HepG2 (cell line): ENCODE measurements at regions not wholly inside any gene's neighbourhood (a gene's known extent, or its start where the extent isn't known, plus 50 kb on each side); places are given as distances from the start of the nearest gene placed in this dataset.

Experiments
- ATAC-seq: fragments of 200-7000 bp; cut with Tn5 transposase; 3 replicates; pipeline ENCODE4 v1.9.1; 2020; ENCODE audit warnings: mild to moderate bottlenecking, moderate library complexity
- BruUV-seq: library from RNA; stranded (reverse); fragments of 400-500 nt; replicated peaks from 2 replicates; lab custom pipeline; 2021; lab: Mats Ljungman, UMichigan
- CTCF ChIA-PET: fragments of 300-600 bp; formaldehyde crosslinking; extraction: SDS; loops from one replicate; lab custom pipeline; 2021; ENCODE audit warnings: low total read pairs, inconsistent platforms, low intra/inter-chr PET ratio; lab: Yijun Ruan, JAX
- POLR2A ChIA-PET: fragments of 350-600 bp; sonication (Branson Sonifier 250); formaldehyde crosslinking; loops from one replicate; lab custom pipeline; 2020; ENCODE audit warnings: antibody characterized with exemption, inconsistent platforms; lab: Yijun Ruan, JAX
- DNase-seq: peaks from one replicate; pipeline ENCODE4 v3.0.0-alpha.2; 2015; ENCODE audit warnings: low spot score
- FAIRE-seq: peaks from 3 replicates; lab custom pipeline; 2011; peaks lifted over from hg19 to GRCh38; lab: Jason Lieb, UNC
- H2AFZ ChIP-seq: one replicate; pipeline ENCODE4 v1.6.1; 2011; ENCODE audit warnings: low read length, inconsistent platforms
- H3K27ac ChIP-seq: fragments of 300-600 bp; 3 replicates; pipeline ENCODE4 v1.8.0; 2011; ENCODE audit warnings: mixed run types, mild to moderate bottlenecking, mixed read lengths, low read length, inconsistent platforms; ENCODE audit not compliant: insufficient read depth; ENCODE audit errors: extremely low read length
- H3K27me3 ChIP-seq, 2 experiments: fragments of 200-600 bp in 1 of 2; 2 replicates in 1 of 2; 3 replicates in 1 of 2; pipeline versions ENCODE4 v1.6.0 to v1.8.0; 2011; ENCODE audit warnings: low read length in 2 of 2, mild to moderate bottlenecking in 2 of 2, moderate library complexity in 2 of 2, inconsistent platforms in 1 of 2; ENCODE audit not compliant: insufficient read depth in 2 of 2, control insufficient read depth in 1 of 2
- H3K36me3 ChIP-seq, 2 experiments: fragments of 200-600 bp in 1 of 2; replicated peaks in 1 of 2; 2 replicates in 1 of 2; 3 replicates in 1 of 2; pipeline versions ENCODE4 v1.5.1 to v1.8.0; 2011; ENCODE audit warnings: low read length in 2 of 2, inconsistent platforms in 1 of 2; ENCODE audit not compliant: insufficient read depth in 2 of 2, control insufficient read depth in 1 of 2
- H3K4me1 ChIP-seq: 2 replicates; pipeline ENCODE4 v1.5.1; 2012; ENCODE audit warnings: low read length, inconsistent platforms; ENCODE audit not compliant: insufficient read depth
- H3K4me2 ChIP-seq: 2 replicates; pipeline ENCODE4 v1.6.0; 2011; ENCODE audit warnings: low read depth, low read length, inconsistent platforms
- H3K4me3 ChIP-seq, 3 experiments: fragments of 200-600 bp in 1 of 3; sonication (generic), shearing (Covaris generic) in 1 of 3; replicated peaks in 1 of 3; 2 replicates each; pipeline ENCODE4 v1.5.1; 2011 to 2016; ENCODE audit warnings: low read length in 3 of 3, inconsistent platforms in 2 of 3, low read depth in 2 of 3, mild to moderate bottlenecking in 2 of 3, control low read depth in 1 of 3, mixed read lengths in 1 of 3; ENCODE audit not compliant: insufficient read depth in 1 of 3
- H3K79me2 ChIP-seq: one replicate; pipeline ENCODE4 v1.6.1; 2011; ENCODE audit warnings: low read length, inconsistent platforms; ENCODE audit not compliant: insufficient read depth
- H3K9ac ChIP-seq: 2 replicates; pipeline ENCODE4 v1.6.0; 2011; ENCODE audit warnings: mild to moderate bottlenecking, low read depth, low read length, inconsistent platforms; ENCODE audit not compliant: insufficient read depth
- H3K9me3 ChIP-seq: 2 replicates; pipeline ENCODE4 v1.5.1; 2012; ENCODE audit warnings: mild to moderate bottlenecking, low read length
- H4K20me1 ChIP-seq: 2 replicates; pipeline ENCODE4 v1.6.0; 2011; ENCODE audit warnings: inconsistent platforms, mild to moderate bottlenecking, low read length, moderate library complexity; ENCODE audit not compliant: insufficient read depth
- AHR ChIP-seq: IDR thresholded peaks from 2 replicates; pipeline ENCODE4 v1.6.1; 2018; ENCODE audit warnings: missing genetic modification reagents, missing compliant biosample characterization
- ARNT ChIP-seq: fragments of 450-650 bp; IDR thresholded peaks from 2 replicates; pipeline ENCODE4 v1.6.1; 2017
- ETV5 ChIP-seq: IDR thresholded peaks from 2 replicates; pipeline ENCODE4 v1.6.1; 2018; ENCODE audit warnings: missing biosample characterization, missing genetic modification reagents, inconsistent platforms, borderline replicate concordance
- FLYWCH1 ChIP-seq: sonication (generic); formaldehyde crosslinking; IDR thresholded peaks from 2 replicates; pipeline ENCODE4 v1.8.1; 2023; ENCODE audit warnings: mild to moderate bottlenecking, missing genetic modification reagents
- IKZF1 ChIP-seq: fragments of 450-650 bp; IDR thresholded peaks from 2 replicates; pipeline ENCODE4 v1.7.1; 2016
- MEIS1 ChIP-seq: sonication (generic); formaldehyde crosslinking; IDR thresholded peaks from 2 replicates; pipeline ENCODE4 v1.9.0; 2021; ENCODE audit warnings: mild to moderate bottlenecking, missing genetic modification reagents, moderate library complexity, borderline replicate concordance
- NONO ChIP-seq, 2 experiments: fragments of 450-650 bp in 1 of 2; sonication (generic) in 1 of 2; formaldehyde crosslinking in 1 of 2; IDR thresholded peaks in 1 of 2; conservative IDR thresholded peaks in 1 of 2; 2 replicates each; pipeline versions ENCODE4 v1.6.1 to v1.8.0; 2017 to 2022; ENCODE audit warnings: mild to moderate bottlenecking in 1 of 2, missing genetic modification reagents in 1 of 2, moderate library complexity in 1 of 2
- SMARCE1 ChIP-seq: fragments of 450-650 bp; IDR thresholded peaks from 2 replicates; pipeline ENCODE4 v1.6.1; 2017; ENCODE audit warnings: borderline replicate concordance
- SRSF4 ChIP-seq: fragments of 200-400 bp; formaldehyde crosslinking; IDR thresholded peaks from one replicate; pipeline ENCODE4 v1.6.1; 2018; ENCODE audit warnings: mild to moderate bottlenecking, low read depth, low read length, moderate library complexity; ENCODE audit not compliant: poor library complexity, severe bottlenecking
- ZBTB21 ChIP-seq: sonication (generic); formaldehyde crosslinking; IDR thresholded peaks from 2 replicates; pipeline ENCODE4 v1.4.0; 2020; ENCODE audit warnings: missing genetic modification reagents
- ZFP1 ChIP-seq: IDR thresholded peaks from 2 replicates; pipeline ENCODE4 v1.6.1; 2016
- ZNF530 ChIP-seq: sonication (generic); formaldehyde crosslinking; IDR thresholded peaks from 2 replicates; pipeline ENCODE4 v1.5.0; 2020; ENCODE audit warnings: low read depth, mild to moderate bottlenecking, missing genetic modification reagents
- ZNF543 ChIP-seq: sonication (generic); formaldehyde crosslinking; IDR thresholded peaks from 2 replicates; pipeline ENCODE4 v1.4.0; 2020; ENCODE audit warnings: mild to moderate bottlenecking, missing genetic modification reagents
- ZNF747 ChIP-seq: sonication (generic); formaldehyde crosslinking; IDR thresholded peaks from 2 replicates; pipeline ENCODE4 v1.8.1; 2023; ENCODE audit warnings: missing genetic modification reagents, mild to moderate bottlenecking, borderline replicate concordance
- ZNF768 ChIP-seq: sonication (generic); formaldehyde crosslinking; IDR thresholded peaks from 2 replicates; pipeline ENCODE4 v1.4.0; 2020; ENCODE audit warnings: missing genetic modification reagents
- ZNF878 ChIP-seq: sonication (generic); formaldehyde crosslinking; IDR thresholded peaks from 2 replicates; pipeline ENCODE4 v1.8.1; 2023; ENCODE audit warnings: mild to moderate bottlenecking, missing genetic modification reagents, moderate library complexity
- WGBS: methylation state at CpG from one replicate; pipeline ENCODE4 v1.1.6; 2017; ENCODE audit warnings: low lambda C conversion rate; 5-methylcytosine and 5-hydroxymethylcytosine counted together
- in situ Hi-C: cut with HindIII; loops from 2 replicates; pipeline ENCODE4 v1.10.0; 2017; ENCODE audit warnings: low pct_unique_long_range_greater_than_20kb; ENCODE audit not compliant: extremely low pct_ligation_motif_present
- intact Hi-C: fragments of 100-400 bp; cut with micrococcal nuclease; formaldehyde crosslinking; loops from one replicate; pipeline ENCODE4 v1.10.0; 2022; ENCODE audit not compliant: unreplicated experiment
- TF ChIP-seq, protein P1 (sequence below): sonication (generic); formaldehyde crosslinking; IDR thresholded peaks from 2 replicates; pipeline ENCODE4 v1.5.0; 2020; ENCODE audit warnings: mild to moderate bottlenecking, missing genetic modification reagents
- TF ChIP-seq, protein P2 (sequence below): sonication (generic); formaldehyde crosslinking; IDR thresholded peaks from 2 replicates; pipeline ENCODE4 v1.9.0; 2022; ENCODE audit warnings: missing genetic modification reagents, mild to moderate bottlenecking, borderline replicate concordance
- TF ChIP-seq, protein P3 (sequence below): sonication (generic); formaldehyde crosslinking; IDR thresholded peaks from 2 replicates; pipeline ENCODE4 v1.5.0; 2020; ENCODE audit warnings: mild to moderate bottlenecking, missing genetic modification reagents, borderline replicate concordance

DNA sequence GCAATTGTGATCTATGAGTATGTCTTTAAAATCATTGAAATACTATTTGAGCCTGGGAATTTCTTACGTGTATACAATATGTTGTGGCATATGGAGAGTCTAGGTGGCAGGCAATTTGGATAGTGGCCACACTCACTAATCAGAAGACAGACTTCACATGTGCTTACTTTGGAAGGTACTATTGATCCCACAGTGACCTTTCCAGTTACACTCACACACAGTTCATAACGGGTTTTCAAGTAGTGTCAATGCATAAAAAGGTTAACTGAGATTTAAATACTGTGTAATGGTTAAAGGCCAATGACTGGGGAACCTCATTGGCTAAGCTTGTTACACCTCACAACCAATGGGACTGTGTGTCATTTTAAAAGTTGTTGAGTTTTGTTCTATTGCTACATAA is 783.2 kb downstream of the RPA4 start:
- DNase-seq (no peak), ATAC-seq (no peak), FAIRE-seq (no peak)
- Histone ChIP-seq H3K9ac (no peak overlapping the region), H4K20me1 (no peaks in the 10 kb centered on the region), H3K9me3 (no peaks in the 10 kb centered on the region), H3K36me3 (no peaks in the 10 kb centered on the region), H2AFZ (no peak overlapping the region), H3K79me2 (no peaks in the 10 kb centered on the region), H3K4me1 (no peaks in the 10 kb centered on the region), H3K4me3 (no peak overlapping the region), H3K27ac (no peak overlapping the region), H3K27me3 (no peaks in the 10 kb centered on the region), H3K4me2 (no peak overlapping the region)
- ChIA-PET CTCF (no interaction called here), POLR2A (no interaction called here)
- intact Hi-C loops: no loop called here
- in situ Hi-C loops: no loop called here
- no TSS peak for BruUV-seq
- 10% methylated on average over 2 of the region's 2 CpGs for WGBS
- TF ChIP-seq ARNT: no peak
- TF ChIP-seq, protein P1, sequence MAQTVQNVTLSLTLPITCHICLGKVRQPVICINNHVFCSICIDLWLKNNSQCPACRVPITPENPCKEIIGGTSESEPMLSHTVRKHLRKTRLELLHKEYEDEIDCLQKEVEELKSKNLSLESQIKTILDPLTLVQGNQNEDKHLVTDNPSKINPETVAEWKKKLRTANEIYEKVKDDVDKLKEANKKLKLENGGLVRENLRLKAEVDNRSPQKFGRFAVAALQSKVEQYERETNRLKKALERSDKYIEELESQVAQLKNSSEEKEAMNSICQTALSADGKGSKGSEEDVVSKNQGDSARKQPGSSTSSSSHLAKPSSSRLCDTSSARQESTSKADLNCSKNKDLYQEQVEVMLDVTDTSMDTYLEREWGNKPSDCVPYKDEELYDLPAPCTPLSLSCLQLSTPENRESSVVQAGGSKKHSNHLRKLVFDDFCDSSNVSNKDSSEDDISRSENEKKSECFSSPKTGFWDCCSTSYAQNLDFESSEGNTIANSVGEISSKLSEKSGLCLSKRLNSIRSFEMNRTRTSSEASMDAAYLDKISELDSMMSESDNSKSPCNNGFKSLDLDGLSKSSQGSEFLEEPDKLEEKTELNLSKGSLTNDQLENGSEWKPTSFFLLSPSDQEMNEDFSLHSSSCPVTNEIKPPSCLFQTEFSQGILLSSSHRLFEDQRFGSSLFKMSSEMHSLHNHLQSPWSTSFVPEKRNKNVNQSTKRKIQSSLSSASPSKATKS (CRISPR knock-in tag): no peak
- TF ChIP-seq, protein P2, sequence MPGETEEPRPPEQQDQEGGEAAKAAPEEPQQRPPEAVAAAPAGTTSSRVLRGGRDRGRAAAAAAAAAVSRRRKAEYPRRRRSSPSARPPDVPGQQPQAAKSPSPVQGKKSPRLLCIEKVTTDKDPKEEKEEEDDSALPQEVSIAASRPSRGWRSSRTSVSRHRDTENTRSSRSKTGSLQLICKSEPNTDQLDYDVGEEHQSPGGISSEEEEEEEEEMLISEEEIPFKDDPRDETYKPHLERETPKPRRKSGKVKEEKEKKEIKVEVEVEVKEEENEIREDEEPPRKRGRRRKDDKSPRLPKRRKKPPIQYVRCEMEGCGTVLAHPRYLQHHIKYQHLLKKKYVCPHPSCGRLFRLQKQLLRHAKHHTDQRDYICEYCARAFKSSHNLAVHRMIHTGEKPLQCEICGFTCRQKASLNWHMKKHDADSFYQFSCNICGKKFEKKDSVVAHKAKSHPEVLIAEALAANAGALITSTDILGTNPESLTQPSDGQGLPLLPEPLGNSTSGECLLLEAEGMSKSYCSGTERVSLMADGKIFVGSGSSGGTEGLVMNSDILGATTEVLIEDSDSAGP (CRISPR knock-in tag): no peak
- no peak for TF ChIP-seq SRSF4
- no peak for TF ChIP-seq ZNF878 (CRISPR knock-in tag)
- no peak for TF ChIP-seq ZFP1 (CRISPR knock-in tag)
- TF ChIP-seq ZNF768 (CRISPR knock-in tag): no peak
- TF ChIP-seq ZNF543 (CRISPR knock-in tag): no peak
- no peak for TF ChIP-seq IKZF1
- TF ChIP-seq MEIS1 (CRISPR knock-in tag): no peak
- TF ChIP-seq ZBTB21 (CRISPR knock-in tag): no peak
- TF ChIP-seq ZNF747 (CRISPR knock-in tag): no peak
- TF ChIP-seq AHR (CRISPR knock-in tag): no peak
- TF ChIP-seq ETV5 (CRISPR knock-in tag): no peak
- TF ChIP-seq FLYWCH1: no peak
- TF ChIP-seq, protein P3, sequence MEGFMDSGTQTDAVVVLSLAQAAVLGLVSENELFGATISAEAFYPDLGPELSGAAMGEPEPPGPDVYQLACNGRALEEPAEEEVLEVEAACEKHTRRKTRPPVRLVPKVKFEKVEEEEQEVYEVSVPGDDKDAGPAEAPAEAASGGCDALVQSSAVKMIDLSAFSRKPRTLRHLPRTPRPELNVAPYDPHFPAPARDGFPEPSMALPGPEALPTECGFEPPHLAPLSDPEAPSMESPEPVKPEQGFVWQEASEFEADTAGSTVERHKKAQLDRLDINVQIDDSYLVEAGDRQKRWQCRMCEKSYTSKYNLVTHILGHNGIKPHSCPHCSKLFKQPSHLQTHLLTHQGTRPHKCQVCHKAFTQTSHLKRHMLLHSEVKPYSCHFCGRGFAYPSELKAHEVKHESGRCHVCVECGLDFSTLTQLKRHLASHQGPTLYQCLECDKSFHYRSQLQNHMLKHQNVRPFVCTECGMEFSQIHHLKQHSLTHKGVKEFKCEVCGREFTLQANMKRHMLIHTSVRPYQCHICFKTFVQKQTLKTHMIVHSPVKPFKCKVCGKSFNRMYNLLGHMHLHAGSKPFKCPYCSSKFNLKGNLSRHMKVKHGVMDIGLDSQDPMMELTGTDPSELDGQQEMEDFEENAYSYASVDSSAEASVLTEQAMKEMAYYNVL: no peak
- TF ChIP-seq SMARCE1: no peak
- TF ChIP-seq ZNF530 (CRISPR knock-in tag): no peak
- TF ChIP-seq NONO (IDR thresholded peaks at IDR 0.05): no peak
- TF ChIP-seq NONO (CRISPR knock-in tag; conservative IDR thresholded peaks at IDR 0.05): no peak
